Lower lobe of right lung (tissue), 2 donors: ENCODE measurements at regions not wholly inside any gene's neighbourhood (a gene's known extent, or its start where the extent isn't known, plus 50 kb on each side); places are given as distances from the start of the nearest gene placed in this dataset.

Source experiments
- ATAC-seq, 2 donors: fragments of 200-7000 bp; cut with Tn5 transposase; one replicate each; pipeline ENCODE4 v1.9.1; 2020 to 2022; ENCODE audit warnings: mild to moderate bottlenecking in 2 of 2, moderate library complexity in 2 of 2
- DNase-seq: peaks from one replicate; pipeline ENCODE4 v3.0.0-alpha.2; 2020
- H3K27ac ChIP-seq: fragments of 200-600 bp; one replicate; pipeline ENCODE4 v1.8.0; 2022
- H3K27me3 ChIP-seq: fragments of 200-600 bp; one replicate; pipeline ENCODE4 v1.8.0; 2022; ENCODE audit warnings: low read depth
- H3K36me3 ChIP-seq: fragments of 200-600 bp; one replicate; pipeline ENCODE4 v1.8.0; 2022; ENCODE audit warnings: mild to moderate bottlenecking
- H3K4me1 ChIP-seq: fragments of 200-600 bp; one replicate; pipeline ENCODE4 v1.8.0; 2022
- H3K4me3 ChIP-seq: fragments of 200-600 bp; one replicate; pipeline ENCODE4 v1.8.0; 2022; ENCODE audit warnings: mild to moderate bottlenecking
- H3K9me3 ChIP-seq: fragments of 200-600 bp; one replicate; pipeline ENCODE4 v1.8.0; 2022
- CTCF ChIP-seq: fragments of 200-600 bp; IDR thresholded peaks from one replicate; pipeline ENCODE4 v1.8.0; 2022; ENCODE audit warnings: antibody characterized with exemption, mild to moderate bottlenecking
- intact Hi-C: fragments of 100-400 bp; cut with DNase I; formaldehyde crosslinking; loops from one replicate; pipeline ENCODE4 v1.11.0; 2022
- donor health status: DM: no; HTN: yes; CAD: no; lungs with severe emphysema.

GRCh38 chr15:88727439-88727838 is 75.8 kb upstream of the ACAN start:
- no peaks in the 10 kb centered on the region for H3K27me3 ChIP-seq
- ATAC-seq (no peak), DNase-seq (no peak)
- H3K9me3 ChIP-seq: no peaks in the 10 kb centered on the region
- TF ChIP-seq CTCF: no peak
- no peak overlapping the region for H3K4me3 ChIP-seq
- intact Hi-C loops: no loop called here
- no peaks in the 10 kb centered on the region for H3K36me3 ChIP-seq
- no peak overlapping the region for H3K27ac ChIP-seq
- no peaks in the 10 kb centered on the region for H3K4me1 ChIP-seq

- H3K9me3 ChIP-seq: no peaks in the 10 kb centered on the region
- no peak for TF ChIP-seq CTCF
- no peak overlapping the region for H3K4me3 ChIP-seq
- H3K36me3 ChIP-seq: no peaks in the 10 kb centered on the region
- no peaks in the 10 kb centered on the region for H3K4me1 ChIP-seq
- no peak for ATAC-seq
- DNase-seq: no peak
- no peak overlapping the region for H3K27ac ChIP-seq
- no peaks in the 10 kb centered on the region for H3K27me3 ChIP-seq
- intact Hi-C loops: no loop called here
These were observed 73.7 kb upstream of the ACAN start for GRCh38 chr15:88729581-88729980.

- Histone ChIP-seq H3K36me3 (no peaks in the 10 kb centered on the region), H3K27me3 (peaks cover 7% of the 10 kb centered on the region), H3K9me3 (no peaks in the 10 kb centered on the region), H3K27ac (no peak overlapping the region), H3K4me1 (no peaks in the 10 kb centered on the region), H3K4me3 (no peak overlapping the region)
- DNase-seq (no peak), ATAC-seq (no peak)
- TF ChIP-seq CTCF: no peak
- intact Hi-C loops: no loop called here
These were observed 72.5 kb upstream of the ACAN start for GRCh38 chr15:88730751-88731150.

GRCh38 chr15:88735212-88735611 is 68.0 kb upstream of the ACAN start:
- no peak for ATAC-seq
- H3K4me1 ChIP-seq: no peaks in the 10 kb centered on the region
- H3K9me3 ChIP-seq: no peaks in the 10 kb centered on the region
- H3K36me3 ChIP-seq: no peaks in the 10 kb centered on the region
- intact Hi-C loops: no loop called here
- no peak for DNase-seq
- H3K27me3 ChIP-seq: peaks cover 7% of the 10 kb centered on the region
- TF ChIP-seq CTCF: no peak
- no peak overlapping the region for H3K27ac ChIP-seq
- H3K4me3 ChIP-seq: no peak overlapping the region

GRCh38 chr15:88736204-88736603 is 67.0 kb upstream of the ACAN start:
- Histone ChIP-seq H3K4me3 (no peak overlapping the region), H3K36me3 (no peaks in the 10 kb centered on the region), H3K27ac (no peak overlapping the region), H3K9me3 (no peaks in the 10 kb centered on the region), H3K4me1 (no peaks in the 10 kb centered on the region), H3K27me3 (peaks cover 8% of the 10 kb centered on the region)
- DNase-seq: no peak
- no peak for TF ChIP-seq CTCF
- intact Hi-C loops: no loop called here
- ATAC-seq: peak in 1 of 2 donors; percentile 21

- intact Hi-C loops: no loop called here
- TF ChIP-seq CTCF: no peak
- no peak for DNase-seq
These were observed 64.4 kb upstream of the ACAN start for GRCh38 chr15:88738796-88739195.

More at GRCh38 chr15:88738796-88739195, 64.4 kb upstream of the ACAN start:
- peaks cover 18% of the 10 kb centered on the region for H3K27me3 ChIP-seq
- H3K9me3 ChIP-seq: no peaks in the 10 kb centered on the region
- H3K36me3 ChIP-seq: no peaks in the 10 kb centered on the region
- no peak overlapping the region for H3K27ac ChIP-seq
- ATAC-seq: no peak
- H3K4me3 ChIP-seq: no peak overlapping the region
- H3K4me1 ChIP-seq: no peaks in the 10 kb centered on the region
